ENCODE measurements at regions not wholly inside any gene's neighbourhood (a gene's known extent, or its start where the extent isn't known, plus 50 kb on each side); places are given as distances from the start of the nearest gene placed in this dataset.

GRCh38 chr5:155148694-155149093, 135.1 kb downstream of the KIF4B start:
- TF ChIP-seq, protein P1, sequence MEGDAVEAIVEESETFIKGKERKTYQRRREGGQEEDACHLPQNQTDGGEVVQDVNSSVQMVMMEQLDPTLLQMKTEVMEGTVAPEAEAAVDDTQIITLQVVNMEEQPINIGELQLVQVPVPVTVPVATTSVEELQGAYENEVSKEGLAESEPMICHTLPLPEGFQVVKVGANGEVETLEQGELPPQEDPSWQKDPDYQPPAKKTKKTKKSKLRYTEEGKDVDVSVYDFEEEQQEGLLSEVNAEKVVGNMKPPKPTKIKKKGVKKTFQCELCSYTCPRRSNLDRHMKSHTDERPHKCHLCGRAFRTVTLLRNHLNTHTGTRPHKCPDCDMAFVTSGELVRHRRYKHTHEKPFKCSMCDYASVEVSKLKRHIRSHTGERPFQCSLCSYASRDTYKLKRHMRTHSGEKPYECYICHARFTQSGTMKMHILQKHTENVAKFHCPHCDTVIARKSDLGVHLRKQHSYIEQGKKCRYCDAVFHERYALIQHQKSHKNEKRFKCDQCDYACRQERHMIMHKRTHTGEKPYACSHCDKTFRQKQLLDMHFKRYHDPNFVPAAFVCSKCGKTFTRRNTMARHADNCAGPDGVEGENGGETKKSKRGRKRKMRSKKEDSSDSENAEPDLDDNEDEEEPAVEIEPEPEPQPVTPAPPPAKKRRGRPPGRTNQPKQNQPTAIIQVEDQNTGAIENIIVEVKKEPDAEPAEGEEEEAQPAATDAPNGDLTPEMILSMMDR (IDR thresholded peaks at IDR 0.05): no peak
- TF ChIP-seq JUNB (IDR thresholded peaks at IDR 0.05) (no peak), EP300 (IDR thresholded peaks at IDR 0.05) (no peak), PHF8 (IDR thresholded peaks at IDR 0.05; ENCODE audit: borderline replicate concordance, low read depth) (no peak), CHD2 (IDR thresholded peaks at IDR 0.05; ENCODE audit: low read length, partially characterized antibody) (no peak), POLR2A (IDR thresholded peaks at IDR 0.05; ENCODE audit: low read length) (no peak), RCOR1 (IDR thresholded peaks at IDR 0.05; ENCODE audit: low read depth, low read length) (no peak)

Measured in A549 (cell line).